HG03342 (cell line): ENCODE measurements at regions not wholly inside any gene's neighbourhood (a gene's known extent, or its start where the extent isn't known, plus 50 kb on each side); places are given as distances from the start of the nearest gene placed in this dataset.
A peak's percentile ranks its signal among the peaks of the same experiment; 100 is the strongest.

Source experiments
- ATAC-seq: cut with Tn5 transposase; IDR thresholded peaks from one replicate; pipeline ENCODE4 v1.9.1; 2021; ENCODE audit warnings: mild to moderate bottlenecking, moderate library complexity; ENCODE audit not compliant: unreplicated experiment

GRCh38 chr3:184659797-184660301, 52.0 kb downstream of the MAGEF1 start:
- no peak for ATAC-seq

GRCh38 chr3:184658223-184658928, 53.5 kb downstream of the MAGEF1 start:
- no peak for ATAC-seq

- ATAC-seq, result peak; percentile 75
Measured at GRCh38 chr3:184656829-184657681, 54.8 kb downstream of the MAGEF1 start.

DNA sequence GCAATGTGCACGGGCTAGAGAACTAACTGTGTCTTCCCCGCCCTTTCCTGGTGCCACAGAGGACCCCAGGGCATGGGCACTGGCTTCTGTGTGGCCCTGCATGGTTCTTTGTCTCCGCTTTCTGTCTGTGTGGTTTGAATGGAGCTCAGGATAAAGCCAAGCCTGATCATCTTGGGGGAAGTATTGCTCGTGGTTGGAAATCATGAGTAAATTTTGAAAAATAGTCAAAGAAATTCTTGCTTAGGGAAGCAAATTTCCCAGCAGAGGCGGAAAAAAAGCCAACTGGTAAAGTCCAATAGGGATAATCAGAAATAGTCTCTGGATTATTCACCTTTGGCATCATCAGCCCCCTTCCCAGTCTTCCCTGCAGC, 55.4 kb downstream of the MAGEF1 start:
- no peak for ATAC-seq

DNA sequence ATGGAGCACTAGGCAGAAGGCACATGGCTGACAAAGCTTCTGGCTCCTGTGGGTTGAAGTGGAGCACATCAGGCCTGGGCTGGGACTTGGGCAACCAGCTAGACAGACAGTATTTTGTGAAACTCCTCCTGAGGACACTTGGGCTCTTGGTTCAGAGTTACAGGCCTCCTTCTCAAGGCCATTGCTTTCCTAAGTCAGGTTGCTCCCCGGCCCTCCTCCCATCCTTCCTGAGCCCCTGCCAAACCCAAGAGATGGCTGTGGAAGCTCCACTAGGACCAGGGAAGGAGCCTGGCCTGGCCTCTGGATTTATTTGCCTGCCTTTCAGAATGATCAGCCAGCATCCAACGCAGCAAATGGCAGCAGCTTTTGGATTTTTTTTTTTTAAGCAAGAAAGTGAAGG, 56.3 kb downstream of the MAGEF1 start:
- ATAC-seq, result no peak

DNA sequence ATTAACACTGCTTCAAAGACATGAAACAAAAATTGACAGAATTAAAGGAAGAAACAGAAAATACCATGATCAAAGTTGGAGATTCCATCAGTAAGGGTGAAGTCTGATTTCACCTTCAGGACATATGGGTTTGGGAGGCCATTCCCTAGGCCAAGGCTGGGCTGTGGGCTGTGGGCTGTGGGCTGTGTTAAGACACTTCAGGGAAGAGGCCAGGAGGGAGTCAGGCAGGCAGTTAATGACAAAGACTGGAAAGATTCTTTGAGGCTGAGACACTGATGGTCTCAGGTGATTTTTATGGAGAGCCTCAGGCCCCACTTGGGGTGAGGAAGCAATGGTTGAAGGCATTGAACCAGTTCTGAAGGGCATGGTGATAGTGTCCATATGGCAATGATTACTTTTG, 57.5 kb downstream of the MAGEF1 start:
- ATAC-seq, result no peak

DNA sequence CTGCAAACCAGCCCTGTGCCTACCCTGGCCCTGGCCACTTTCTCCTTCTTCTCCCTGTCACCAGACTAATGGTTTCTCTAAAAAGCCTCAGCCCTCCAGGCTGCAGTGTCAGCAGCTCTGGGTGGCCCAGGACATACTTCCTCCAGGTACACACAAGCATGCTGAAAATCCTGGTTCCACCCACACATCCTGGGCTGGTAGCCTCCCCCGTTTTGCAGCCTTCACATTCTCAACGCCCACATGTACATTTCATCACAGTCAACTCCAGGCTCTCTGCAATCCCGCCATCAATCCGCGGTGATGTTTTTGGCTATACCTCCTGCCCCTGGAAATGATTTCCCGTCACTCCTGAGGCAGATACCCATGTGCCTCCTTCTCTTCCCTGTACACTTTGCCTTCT, 59.4 kb downstream of the MAGEF1 start:
- no peak for ATAC-seq

DNA sequence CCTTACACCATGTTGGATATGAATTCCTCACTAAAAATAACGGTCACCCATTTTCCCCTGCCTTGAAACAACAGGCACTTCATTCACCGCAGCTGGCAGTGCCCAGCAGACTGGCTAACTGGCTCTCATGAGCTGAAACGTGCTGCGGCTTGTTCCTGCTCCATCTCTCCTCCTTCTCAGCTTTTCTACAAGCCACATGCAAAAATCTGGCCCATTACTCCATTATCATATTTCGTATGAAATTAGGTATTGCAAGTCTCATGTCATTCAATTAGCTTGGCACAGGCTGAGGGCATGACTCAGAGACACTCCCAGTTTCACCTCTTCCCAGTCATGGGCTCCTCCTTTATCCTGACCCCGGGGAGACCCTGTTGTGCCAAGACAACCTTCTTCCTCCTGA, 60.0 kb downstream of the MAGEF1 start:
- no peak for ATAC-seq

DNA sequence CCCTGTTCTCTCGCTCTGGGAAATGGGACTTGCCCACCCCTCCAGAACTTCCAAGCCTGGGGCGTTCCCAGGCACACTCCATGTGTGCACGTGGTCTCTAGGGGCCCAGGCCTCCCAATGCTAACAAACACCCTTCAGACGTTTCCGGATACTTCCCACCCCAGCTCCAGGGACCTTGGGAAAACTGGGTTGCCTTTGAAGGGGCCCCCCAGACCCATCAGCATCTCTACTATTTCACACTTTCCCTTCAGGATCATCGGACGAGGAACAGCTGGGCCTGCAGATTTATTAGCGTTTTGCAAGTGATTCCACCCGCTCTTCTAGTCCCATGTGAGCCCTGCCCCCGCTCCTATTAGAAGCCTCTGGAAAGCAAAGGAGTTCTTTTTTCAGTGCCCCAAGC, 63.2 kb downstream of the MAGEF1 start:
- no peak for ATAC-seq

DNA sequence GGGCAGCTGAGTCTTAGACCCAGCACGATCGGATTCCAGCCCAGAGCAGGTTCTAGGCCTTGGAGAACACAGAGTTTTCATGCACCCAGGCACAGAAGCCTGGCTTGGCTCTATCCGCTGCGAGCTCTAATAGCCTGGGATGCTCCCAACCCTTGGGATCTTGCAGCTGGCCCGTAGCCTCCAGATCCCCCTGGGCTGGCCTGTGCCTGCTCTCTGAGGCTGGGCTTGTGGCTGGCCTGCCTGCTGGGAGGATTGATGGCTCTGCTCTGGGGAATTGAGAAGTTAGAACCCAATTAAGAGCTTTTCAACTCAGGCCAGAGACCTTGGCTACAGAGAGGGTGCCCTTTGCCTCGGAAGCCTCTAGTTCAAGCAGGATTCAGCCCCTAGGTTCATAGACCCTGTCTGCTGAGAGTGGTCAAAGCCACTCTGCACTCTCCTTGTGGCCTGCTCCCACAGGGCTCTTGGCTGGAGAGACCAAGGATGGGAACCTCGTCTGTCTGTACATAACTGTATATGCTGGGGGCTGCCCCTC, 64.4 kb downstream of the MAGEF1 start:
- no peak for ATAC-seq

GRCh38 chr3:184645336-184645735, 66.5 kb downstream of the MAGEF1 start:
- no peak for ATAC-seq

GRCh38 chr3:184643442-184643841, 68.4 kb downstream of the MAGEF1 start:
- no peak for ATAC-seq

DNA sequence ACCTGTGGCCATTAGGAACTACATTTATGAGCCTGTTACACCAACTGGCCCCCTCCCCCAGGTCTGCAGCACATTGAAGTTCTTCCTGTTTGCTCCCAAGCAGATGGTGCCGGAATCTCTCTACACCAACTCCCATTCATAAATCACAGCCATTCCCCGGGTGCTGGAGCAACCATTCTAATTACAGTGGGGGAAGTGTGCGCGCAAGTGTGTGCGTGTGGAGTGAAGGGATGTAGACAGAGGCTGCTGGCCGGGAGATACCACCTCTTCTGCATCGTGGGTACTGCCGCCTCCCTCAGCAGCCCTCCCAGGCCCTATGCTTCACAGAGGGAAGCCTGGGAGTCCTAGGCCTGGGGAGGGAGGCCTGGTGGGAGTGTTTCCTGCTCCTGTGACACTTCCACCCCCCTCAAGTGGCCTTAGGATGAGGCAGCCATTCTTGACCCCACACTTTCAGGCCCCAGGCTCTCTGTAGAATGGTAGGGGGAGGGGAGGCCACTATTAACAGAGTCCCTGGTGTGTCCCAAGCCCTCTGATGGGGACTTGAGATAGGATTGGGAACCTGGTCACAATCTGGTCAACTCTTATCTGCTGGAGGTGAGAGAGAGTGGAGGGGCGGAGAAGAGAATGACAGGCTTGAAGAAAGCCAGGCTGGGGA, 69.1 kb downstream of the MAGEF1 start:
- ATAC-seq, result no peak

DNA sequence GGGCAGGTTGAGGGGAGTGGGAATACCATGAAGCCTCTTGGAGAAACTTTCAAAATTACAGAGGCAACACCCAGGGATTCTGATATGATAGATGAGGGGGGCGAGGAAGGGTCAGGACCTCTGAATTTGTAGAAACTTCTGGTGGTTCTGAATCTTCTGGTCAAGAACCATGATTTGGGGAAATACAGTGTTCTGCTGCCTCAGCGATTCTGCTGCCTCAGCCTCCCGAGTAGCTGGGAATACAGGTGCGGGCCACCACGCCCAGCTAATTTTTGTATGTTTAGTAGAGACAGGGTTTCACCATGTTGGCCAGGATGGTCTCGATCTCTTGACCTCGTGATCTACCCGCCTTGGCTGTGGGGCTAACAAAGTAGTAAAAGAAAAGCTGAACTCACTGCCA, 70.4 kb downstream of the MAGEF1 start:
- no peak for ATAC-seq

DNA sequence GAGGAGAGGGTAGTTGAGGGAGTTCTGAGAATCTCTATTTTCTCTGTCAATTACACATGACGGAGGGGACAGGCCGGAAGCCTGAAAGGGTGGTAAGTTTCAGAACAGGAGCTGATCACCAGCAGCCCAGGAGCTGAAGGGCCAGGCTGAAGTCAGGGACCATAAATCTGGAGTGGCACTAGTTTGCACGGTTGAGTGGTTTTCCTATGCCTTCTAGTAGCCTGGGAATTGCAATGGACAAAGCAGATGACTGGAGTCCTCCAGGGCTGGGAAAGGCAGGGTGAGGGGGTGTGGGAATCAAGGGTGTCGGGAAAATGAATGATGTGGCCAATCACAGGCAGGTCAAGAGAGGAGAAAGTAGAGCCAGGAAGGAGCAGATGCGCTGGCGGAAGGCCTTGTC, 72.5 kb downstream of the MAGEF1 start:
- ATAC-seq, result no peak

DNA sequence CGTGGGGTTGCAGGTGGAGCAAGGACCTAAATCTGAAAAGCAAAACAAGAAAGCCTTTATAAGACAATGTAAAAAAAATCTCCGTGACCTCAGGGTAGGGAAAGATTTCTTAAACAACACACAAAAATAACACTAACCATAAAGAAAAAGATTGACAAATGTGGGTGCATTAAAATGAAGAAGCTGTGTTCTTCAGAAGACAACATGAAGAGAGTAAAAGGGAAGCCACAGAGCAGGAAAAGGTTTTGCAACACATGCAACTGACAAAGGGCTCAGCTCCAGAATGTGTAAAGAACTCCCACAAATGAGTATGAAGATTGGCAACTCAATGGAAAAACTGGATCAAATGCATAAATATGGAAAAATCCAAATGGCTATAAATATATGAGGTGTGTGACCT, 74.2 kb downstream of the MAGEF1 start:
- ATAC-seq, result no peak

DNA sequence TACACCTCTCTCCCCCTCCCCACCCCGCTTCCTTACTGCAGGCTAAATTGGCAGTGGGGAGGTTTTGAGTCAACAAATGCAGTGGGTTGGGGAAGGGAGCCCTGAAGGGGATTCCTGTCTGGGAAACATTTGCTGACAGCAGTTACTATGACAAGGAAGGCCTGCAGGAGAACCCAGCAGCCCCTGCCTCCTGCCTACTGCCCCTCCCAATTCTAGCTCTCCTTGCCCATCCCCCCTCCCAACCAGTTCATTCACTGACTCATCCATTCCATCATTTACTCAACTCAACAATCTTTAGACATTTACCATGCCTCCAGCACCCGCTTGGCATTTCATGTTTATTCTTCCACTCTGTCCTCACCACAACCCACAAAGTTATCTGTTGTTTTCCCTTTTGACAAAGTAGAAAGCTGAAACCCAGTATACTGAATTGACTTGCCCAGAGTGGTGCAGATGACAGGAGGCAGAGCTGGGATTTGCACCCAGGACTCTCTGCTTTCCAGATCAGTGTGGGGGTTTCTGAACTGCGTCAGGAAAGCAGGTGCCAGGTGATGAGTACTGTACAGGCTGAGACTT, 75.0 kb downstream of the MAGEF1 start:
- no peak for ATAC-seq

GRCh38 chr3:184635774-184636173, 74.2 kb downstream of the EPHB3 start:
- no peak for ATAC-seq

DNA sequence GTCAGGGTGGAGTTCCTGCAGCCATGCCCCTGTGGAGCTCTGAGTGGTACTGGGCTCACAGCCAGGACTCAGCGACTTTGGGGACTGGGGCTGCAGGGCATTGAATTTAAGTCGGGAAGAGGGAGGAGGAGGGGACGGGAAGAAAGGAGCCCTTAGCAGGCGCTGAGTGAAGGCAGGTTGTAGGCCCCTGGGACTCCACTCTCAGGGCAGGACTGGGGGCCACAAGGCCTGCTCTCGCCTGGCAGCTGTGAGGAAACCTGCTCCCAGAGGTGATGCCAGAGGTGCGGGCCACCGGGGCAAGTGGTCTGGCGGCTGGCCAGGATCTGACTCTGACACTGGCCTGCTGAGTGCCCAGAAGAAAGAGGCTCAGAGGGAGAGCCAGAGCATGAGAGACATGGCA, 73.5 kb downstream of the EPHB3 start:
- no peak for ATAC-seq

DNA sequence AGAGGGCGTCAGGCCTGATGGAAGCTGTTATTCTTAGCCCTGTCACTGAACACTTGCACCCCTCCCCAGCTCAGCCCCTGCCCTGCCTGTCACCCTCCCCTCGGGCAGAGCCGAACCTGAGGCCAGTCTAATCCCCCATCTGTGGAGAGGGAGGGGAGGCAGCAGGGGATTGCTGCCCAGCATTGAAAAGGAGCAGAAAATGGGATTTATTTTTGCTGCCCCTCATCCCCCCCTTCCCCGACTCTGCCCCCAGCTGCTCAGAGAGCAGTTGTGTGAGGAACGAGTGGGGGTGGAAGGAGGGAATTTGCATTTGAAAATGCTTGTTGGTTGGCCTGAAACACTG, 71.6 kb downstream of the EPHB3 start:
- no peak for ATAC-seq

DNA sequence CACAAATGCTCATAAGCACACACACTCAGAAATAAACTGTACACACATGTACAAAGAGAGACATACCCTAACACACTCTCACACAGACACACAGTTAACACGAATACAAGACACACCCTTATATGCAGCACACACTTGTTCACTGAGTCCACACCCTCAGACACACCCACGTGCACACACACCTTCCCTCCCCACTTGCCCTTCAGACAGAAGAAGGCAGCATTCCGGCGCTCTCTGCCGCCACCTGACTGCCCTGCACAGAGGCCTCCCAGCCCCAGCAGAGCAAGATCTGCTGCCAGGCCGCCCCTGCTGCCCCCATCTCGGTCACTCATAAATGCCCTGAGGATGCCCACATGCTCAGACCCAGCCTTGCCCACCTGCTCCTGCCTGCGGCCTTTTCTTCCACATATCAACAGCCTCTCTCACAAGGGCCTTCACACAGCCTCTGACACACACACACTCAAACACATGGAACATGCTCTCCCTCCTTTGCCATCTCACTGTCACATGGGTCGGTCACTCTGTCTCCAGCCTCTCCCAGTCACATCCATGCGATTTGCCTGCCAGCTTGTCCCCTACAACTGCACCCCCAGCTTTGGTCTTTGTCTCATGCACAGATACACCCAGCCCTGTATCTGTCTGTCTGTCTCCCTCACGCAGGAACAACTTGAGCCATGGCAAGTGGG, 71.1 kb downstream of the EPHB3 start:
- no peak for ATAC-seq
